GM21786 (cell line): ENCODE measurements at regions not wholly inside any gene's neighbourhood (a gene's known extent, or its start where the extent isn't known, plus 50 kb on each side); places are given as distances from the start of the nearest gene placed in this dataset.
"Not testable (repeated sequence)": the region's sequence is repeated elsewhere in the genome, so short reads cannot be mapped to it uniquely, and the experiment has no call there.

Source experiments
- ATAC-seq: cut with Tn5 transposase; IDR thresholded peaks from one replicate; pipeline ENCODE4 v1.9.1; 2021; ENCODE audit not compliant: unreplicated experiment

- ATAC-seq, result no peak
Measured at GRCh38 chr6:167229586-167229985, 61.5 kb upstream of the UNC93A start.

DNA sequence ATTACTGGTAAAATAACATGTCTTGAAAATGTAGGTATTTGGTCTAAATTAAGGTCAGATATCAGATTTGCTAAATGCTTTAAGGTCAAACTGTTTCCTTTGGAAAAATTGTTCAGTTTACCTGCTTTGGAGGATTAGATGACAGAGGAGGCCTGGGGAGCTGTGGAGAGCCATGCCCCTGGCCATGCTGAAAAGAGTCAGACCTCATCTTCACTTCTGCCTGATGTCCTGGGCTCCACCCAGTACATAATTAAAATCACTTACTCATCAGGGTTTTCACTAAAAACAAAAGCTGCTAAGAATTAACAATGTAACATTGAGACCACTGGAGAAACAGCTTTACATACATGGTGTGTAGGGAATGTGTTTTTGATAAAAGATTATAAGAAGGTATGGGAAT, 60.8 kb upstream of the UNC93A start:
- no peak for ATAC-seq

DNA sequence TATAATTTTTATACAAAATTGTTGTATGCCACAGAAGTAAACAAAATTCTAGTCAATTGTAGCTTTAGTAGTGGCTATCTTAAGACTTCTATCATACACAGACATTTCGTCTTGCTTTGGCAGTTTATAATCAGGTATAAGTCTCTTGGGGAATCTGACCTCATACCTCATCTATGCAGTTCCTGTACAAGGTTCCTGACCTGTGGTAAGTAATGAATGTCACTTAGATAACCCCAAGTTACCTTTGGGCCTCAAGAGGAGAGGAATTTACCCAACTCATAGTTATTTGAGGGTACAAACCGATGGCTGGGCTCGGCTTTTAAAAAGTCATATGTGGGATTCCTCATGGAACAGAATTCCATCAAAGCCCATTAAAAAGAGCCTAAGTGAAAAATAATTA, 58.8 kb upstream of the UNC93A start:
- no peak for ATAC-seq

DNA sequence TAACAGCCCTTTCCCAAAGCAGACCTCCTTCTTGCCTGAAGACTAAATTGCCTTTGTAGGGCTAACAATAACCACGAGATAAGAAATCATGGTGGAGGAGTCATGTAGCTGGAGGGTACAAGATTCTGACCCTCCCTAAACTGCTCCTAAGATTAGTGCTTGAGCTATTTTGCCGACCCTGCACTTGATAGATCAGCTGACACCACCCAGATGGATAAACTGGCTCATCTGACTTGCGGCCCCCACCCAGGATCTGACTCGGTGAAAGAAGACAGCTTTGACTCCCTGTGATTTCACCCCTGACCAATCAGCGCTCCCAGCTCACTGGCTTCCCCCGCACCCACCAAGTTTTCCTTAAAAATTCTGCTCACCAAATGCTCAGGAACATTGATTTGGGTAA, 57.6 kb upstream of the UNC93A start:
- ATAC-seq, result no peak

GRCh38 chr6:167234576-167234975, 56.5 kb upstream of the UNC93A start:
- not testable (repeated sequence) for ATAC-seq

GRCh38 chr6:167235005-167235404, 56.1 kb upstream of the UNC93A start:
- ATAC-seq, result no peak

GRCh38 chr6:167235421-167236238, 55.5 kb upstream of the UNC93A start:
- ATAC-seq, result no peak

- no peak for ATAC-seq
Measured at GRCh38 chr6:167236239-167236571, 54.9 kb upstream of the UNC93A start.

DNA sequence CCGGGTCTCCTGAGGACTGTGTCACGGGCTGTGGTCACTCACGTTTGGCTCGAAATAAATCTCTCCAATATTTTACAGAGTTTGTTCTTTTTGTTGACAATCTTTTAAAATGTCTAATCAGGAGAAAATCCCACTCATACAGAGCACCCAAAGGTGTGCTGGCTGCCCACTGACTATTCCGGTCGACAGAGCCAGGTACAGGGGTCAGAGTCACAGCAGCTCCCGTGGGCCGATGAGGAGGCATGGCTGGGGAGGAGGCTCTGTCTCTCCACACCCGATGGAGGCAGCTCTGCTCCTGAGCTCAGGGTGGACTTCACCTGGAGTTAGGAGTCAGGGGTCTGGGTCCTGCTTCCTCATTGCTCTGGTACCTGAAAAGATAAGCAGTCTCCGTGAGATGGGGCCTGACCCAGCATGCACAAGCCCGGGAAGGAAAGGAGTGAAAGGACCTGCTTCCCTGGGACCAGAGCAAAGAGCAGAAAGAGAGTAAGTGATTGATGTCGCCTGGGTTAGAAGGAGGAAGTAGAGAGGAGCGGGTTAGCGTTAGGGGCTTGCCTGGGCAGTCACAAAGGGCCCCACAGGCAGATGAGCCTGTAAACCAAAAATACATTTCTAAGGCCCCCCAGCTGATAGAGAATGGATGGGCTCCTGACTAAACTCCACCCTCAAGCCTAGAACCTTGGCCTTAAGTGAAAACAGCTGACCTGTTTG, 53.5 kb upstream of the UNC93A start:
- no peak for ATAC-seq

GRCh38 chr6:167238146-167238693, 52.9 kb upstream of the UNC93A start:
- no peak for ATAC-seq

DNA sequence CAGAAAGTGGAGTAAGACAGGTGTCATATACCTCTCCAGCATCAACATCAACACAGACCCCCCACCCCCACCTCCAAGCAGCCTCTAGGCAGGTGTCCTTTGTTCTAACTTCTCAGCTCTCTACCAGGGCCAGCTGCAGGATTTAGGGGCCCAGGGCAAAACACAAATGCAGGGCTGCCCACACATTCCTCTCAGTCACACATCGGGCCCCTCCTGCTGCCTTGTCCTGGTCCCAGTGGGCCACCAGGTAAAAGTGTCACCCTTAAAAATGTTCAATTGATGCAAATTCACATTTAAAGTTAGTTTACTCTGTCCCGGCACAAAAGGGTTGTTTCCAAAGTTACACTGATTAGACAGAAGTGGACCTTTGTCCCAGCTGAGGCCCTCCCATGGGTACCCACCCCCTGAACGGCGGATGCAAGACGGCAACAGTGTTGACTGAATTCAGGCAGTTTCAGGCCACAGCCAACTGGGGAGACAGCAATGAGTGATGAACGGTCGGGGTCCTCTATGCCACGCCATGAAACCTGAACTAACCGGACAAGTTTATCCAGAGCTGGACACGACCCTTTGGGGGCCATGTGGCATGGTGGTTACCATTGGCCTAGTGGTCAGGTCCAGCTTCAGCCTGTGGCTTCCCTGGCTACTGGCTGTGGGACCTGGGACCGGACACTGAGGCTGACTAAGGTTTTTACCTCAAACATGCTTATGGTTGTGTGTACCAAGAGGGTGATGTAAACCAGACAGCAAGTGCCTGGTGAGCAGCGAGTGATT, 52.2 kb upstream of the UNC93A start:
- ATAC-seq, result no peak

DNA sequence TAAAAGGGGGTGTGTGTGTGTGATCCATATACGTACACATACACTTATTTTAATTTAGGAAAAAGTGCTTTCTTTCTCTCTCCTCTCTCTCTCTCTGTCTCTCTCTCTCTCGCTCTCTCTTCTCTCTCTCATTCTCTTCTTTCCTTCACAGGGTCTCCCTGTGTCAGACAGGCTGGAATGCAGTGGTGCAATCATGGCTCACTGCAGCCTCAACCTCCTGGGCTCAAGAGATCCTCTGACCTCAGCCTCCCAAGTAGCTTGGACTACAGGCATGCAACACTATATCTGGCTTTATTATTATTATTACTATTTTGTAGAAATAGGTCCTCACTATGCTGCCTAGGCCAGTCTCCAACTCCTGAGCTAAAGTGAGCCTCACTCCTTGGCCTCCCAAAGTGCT, 51.6 kb upstream of the UNC93A start:
- not testable (repeated sequence) for ATAC-seq

DNA sequence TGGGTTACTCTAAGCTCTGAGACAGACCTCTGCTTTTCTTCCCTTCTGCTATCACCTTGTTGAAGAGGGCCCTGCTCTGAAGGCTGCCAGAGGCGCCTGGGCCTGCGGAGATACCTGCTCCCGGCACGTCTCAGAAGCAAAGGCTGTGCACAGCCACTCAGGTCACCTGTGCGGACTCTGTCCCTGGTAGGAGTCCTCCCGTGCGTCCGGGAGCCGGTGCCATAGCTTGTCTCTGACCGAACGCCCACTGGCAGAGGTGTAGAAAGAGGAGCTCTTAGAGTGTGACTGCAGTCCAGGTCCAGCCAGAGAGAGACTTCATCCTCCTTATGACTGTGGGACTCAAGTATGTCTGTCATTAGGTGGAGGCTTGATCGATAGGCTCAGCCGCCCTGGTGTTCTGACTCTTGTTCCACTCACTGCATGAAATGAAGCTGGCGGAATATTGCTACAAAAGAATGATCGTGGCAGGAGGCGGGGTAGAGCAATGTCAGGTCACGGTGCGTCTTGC, 51.0 kb upstream of the UNC93A start:
- no peak for ATAC-seq
